GM23338 (cell line): ENCODE measurements at regions not wholly inside any gene's neighbourhood (a gene's known extent, or its start where the extent isn't known, plus 50 kb on each side); places are given as distances from the start of the nearest gene placed in this dataset.

Experiments used
- ATAC-seq: fragments of 200-7000 bp; cut with Tn5 transposase; 3 replicates; pipeline ENCODE4 v1.9.1; 2020
- DNase-seq: peaks from one replicate; pipeline ENCODE4 v3.0.0-alpha.2; 2015; ENCODE audit warnings: low spot score
- H2AFZ ChIP-seq: fragments of 200-600 bp; sonication (generic); 2 replicates; pipeline ENCODE4 v1.8.0; 2016; ENCODE audit warnings: antibody characterized with exemption, mild to moderate bottlenecking, moderate library complexity
- H3F3A ChIP-seq: fragments of 200-600 bp; sonication (generic); replicated peaks from 2 replicates; pipeline ENCODE4 v1.8.0; 2017; ENCODE audit warnings: antibody characterized with exemption, mixed run types, low read depth
- H3K27ac ChIP-seq: fragments of 200-600 bp; sonication (generic); 2 replicates; pipeline ENCODE4 v1.6.1; 2016; ENCODE audit warnings: low read depth
- H3K27me3 ChIP-seq: fragments of 200-600 bp; sonication (generic); 2 replicates; pipeline ENCODE4 v1.8.0; 2016; ENCODE audit warnings: mild to moderate bottlenecking, mixed run types, moderate library complexity; ENCODE audit not compliant: insufficient read depth
- H3K36me3 ChIP-seq: fragments of 200-600 bp; sonication (generic); 2 replicates; pipeline ENCODE4 v1.8.0; 2016; ENCODE audit warnings: mild to moderate bottlenecking; ENCODE audit not compliant: insufficient read depth
- H3K4me1 ChIP-seq: fragments of 200-600 bp; sonication (generic); 2 replicates; pipeline ENCODE4 v1.8.0; 2016; ENCODE audit warnings: mild to moderate bottlenecking, moderate library complexity; ENCODE audit not compliant: insufficient read depth
- H3K4me2 ChIP-seq: fragments of 200-600 bp; sonication (generic); 2 replicates; pipeline ENCODE4 v1.7.1; 2017; ENCODE audit warnings: mixed run types
- H3K4me3 ChIP-seq: fragments of 200-600 bp; sonication (generic); 2 replicates; pipeline ENCODE4 v1.6.1; 2016; ENCODE audit warnings: mixed run types
- H3K79me2 ChIP-seq: fragments of 200-600 bp; sonication (generic); replicated peaks from 2 replicates; pipeline ENCODE4 v1.8.0; 2017; ENCODE audit warnings: mild to moderate bottlenecking; ENCODE audit not compliant: insufficient read depth
- H3K9me2 ChIP-seq: fragments of 200-600 bp; sonication (generic); 2 replicates; pipeline ENCODE4 v1.8.0; 2017; ENCODE audit not compliant: insufficient read depth
- H4K20me1 ChIP-seq: fragments of 200-600 bp; sonication (generic); replicated peaks from 2 replicates; pipeline ENCODE4 v1.8.0; 2017; ENCODE audit warnings: mild to moderate bottlenecking; ENCODE audit not compliant: insufficient read depth
- H3K27ac Mint-ChIP-seq: 2 replicates; pipeline ENCODE4 v1.8.0; 2020; ENCODE audit warnings: inconsistent platforms, mild to moderate bottlenecking, moderate library complexity, mixed read lengths
- H3K27me3 Mint-ChIP-seq: 3 replicates; pipeline ENCODE4 v1.8.0; 2022; ENCODE audit warnings: low read depth, mild to moderate bottlenecking, moderate library complexity, mixed read lengths, inconsistent platforms; ENCODE audit not compliant: insufficient read depth, poor library complexity
- H3K36me3 Mint-ChIP-seq: 3 replicates; pipeline ENCODE4 v1.8.0; 2021; ENCODE audit warnings: low read depth, mild to moderate bottlenecking, inconsistent platforms, moderate library complexity, mixed read lengths
- H3K4me1 Mint-ChIP-seq: 3 replicates; pipeline ENCODE4 v1.8.0; 2020; ENCODE audit warnings: mild to moderate bottlenecking, inconsistent platforms, mixed read lengths
- H3K4me3 Mint-ChIP-seq: 3 replicates; pipeline ENCODE4 v1.8.0; 2021; ENCODE audit warnings: moderate library complexity, mild to moderate bottlenecking, inconsistent platforms, mixed read lengths
- H3K9me3 Mint-ChIP-seq: 3 replicates; pipeline ENCODE4 v1.8.0; 2020; ENCODE audit warnings: moderate library complexity, mild to moderate bottlenecking, inconsistent platforms, mixed read lengths
- EZH2 ChIP-seq: fragments of 200-600 bp; sonication (generic); IDR thresholded peaks from one replicate; pipeline ENCODE4 v1.8.0; 2017; ENCODE audit warnings: antibody characterized with exemption, mild to moderate bottlenecking, low read depth; ENCODE audit not compliant: unreplicated experiment
- EZH2phosphoT487 ChIP-seq: fragments of 200-600 bp; sonication (generic); IDR thresholded peaks from one replicate; pipeline ENCODE4 v1.8.1; 2018; ENCODE audit warnings: antibody characterized with exemption; ENCODE audit not compliant: unreplicated experiment
- POLR2AphosphoS5 ChIP-seq: IDR thresholded peaks from 2 replicates; pipeline ENCODE4 v1.6.1; 2016; ENCODE audit warnings: antibody characterized with exemption, low read depth
- REST ChIP-seq: IDR thresholded peaks from one replicate; pipeline ENCODE4 v1.6.1; 2018; ENCODE audit warnings: antibody characterized with exemption; ENCODE audit not compliant: unreplicated experiment
- STAT1 ChIP-seq: IDR thresholded peaks from one replicate; pipeline ENCODE4 v1.6.1; 2016; ENCODE audit warnings: antibody characterized with exemption; ENCODE audit not compliant: unreplicated experiment
- ZNF114 ChIP-seq: fragments of 250-450 bp; sonication (Bioruptor Pico); IDR thresholded peaks from 2 replicates; pipeline ENCODE4 v1.5.0; 2020; ENCODE audit warnings: mild to moderate bottlenecking, moderate library complexity
- ZNF331 ChIP-seq: fragments of 250-450 bp; sonication (Bioruptor Pico); IDR thresholded peaks from 2 replicates; pipeline ENCODE4 v1.5.0; 2020; ENCODE audit warnings: low read depth, mild to moderate bottlenecking, moderate library complexity
- TF ChIP-seq, protein P1 (sequence below): fragments of 250-450 bp; sonication (Bioruptor Pico); IDR thresholded peaks from 2 replicates; pipeline ENCODE4 v1.5.0; 2020; ENCODE audit warnings: mild to moderate bottlenecking, moderate library complexity
- TF ChIP-seq, protein P2 (sequence below), 2 experiments: fragments of 200-600 bp in 1 of 2; sonication (generic) in 1 of 2; conservative IDR thresholded peaks; 2 replicates each; pipeline versions ENCODE4 v1.5.1 to v1.6.1; 2016 to 2017; ENCODE audit warnings: antibody characterized with exemption in 2 of 2, low read depth in 2 of 2, mild to moderate bottlenecking in 2 of 2, moderate library complexity in 1 of 2

- Mint-ChIP-seq H3K9me3 (peaks cover 36% of the 10 kb centered on the region), H3K4me3 (no peak overlapping the region), H3K4me1 (peaks cover 8% of the 10 kb centered on the region), H3K36me3 (peaks cover 33% of the 10 kb centered on the region), H3K27ac (no peak overlapping the region), H3K27me3 (peaks cover 3% of the 10 kb centered on the region)
- Histone ChIP-seq H3K9me2 (0 out of 2 replicates have a peak, but pooled peaks cover 6% of the 10 kb centered on the region), H3K27me3 (no peaks in the 10 kb centered on the region), H3K4me2 (no peak overlapping the region), H3K36me3 (no peaks in the 10 kb centered on the region), H4K20me1 (no peaks in the 10 kb centered on the region), H3K4me3 (no peak overlapping the region), H2AFZ (no peak overlapping the region), H3F3A (no peaks in the 10 kb centered on the region), H3K4me1 (no peaks in the 10 kb centered on the region; the same call in 1 of the 2 replicates), H3K79me2 (no peaks in the 10 kb centered on the region), H3K27ac (no peak overlapping the region)
- ATAC-seq (no peak), DNase-seq (no peak)
- TF ChIP-seq, protein P1, sequence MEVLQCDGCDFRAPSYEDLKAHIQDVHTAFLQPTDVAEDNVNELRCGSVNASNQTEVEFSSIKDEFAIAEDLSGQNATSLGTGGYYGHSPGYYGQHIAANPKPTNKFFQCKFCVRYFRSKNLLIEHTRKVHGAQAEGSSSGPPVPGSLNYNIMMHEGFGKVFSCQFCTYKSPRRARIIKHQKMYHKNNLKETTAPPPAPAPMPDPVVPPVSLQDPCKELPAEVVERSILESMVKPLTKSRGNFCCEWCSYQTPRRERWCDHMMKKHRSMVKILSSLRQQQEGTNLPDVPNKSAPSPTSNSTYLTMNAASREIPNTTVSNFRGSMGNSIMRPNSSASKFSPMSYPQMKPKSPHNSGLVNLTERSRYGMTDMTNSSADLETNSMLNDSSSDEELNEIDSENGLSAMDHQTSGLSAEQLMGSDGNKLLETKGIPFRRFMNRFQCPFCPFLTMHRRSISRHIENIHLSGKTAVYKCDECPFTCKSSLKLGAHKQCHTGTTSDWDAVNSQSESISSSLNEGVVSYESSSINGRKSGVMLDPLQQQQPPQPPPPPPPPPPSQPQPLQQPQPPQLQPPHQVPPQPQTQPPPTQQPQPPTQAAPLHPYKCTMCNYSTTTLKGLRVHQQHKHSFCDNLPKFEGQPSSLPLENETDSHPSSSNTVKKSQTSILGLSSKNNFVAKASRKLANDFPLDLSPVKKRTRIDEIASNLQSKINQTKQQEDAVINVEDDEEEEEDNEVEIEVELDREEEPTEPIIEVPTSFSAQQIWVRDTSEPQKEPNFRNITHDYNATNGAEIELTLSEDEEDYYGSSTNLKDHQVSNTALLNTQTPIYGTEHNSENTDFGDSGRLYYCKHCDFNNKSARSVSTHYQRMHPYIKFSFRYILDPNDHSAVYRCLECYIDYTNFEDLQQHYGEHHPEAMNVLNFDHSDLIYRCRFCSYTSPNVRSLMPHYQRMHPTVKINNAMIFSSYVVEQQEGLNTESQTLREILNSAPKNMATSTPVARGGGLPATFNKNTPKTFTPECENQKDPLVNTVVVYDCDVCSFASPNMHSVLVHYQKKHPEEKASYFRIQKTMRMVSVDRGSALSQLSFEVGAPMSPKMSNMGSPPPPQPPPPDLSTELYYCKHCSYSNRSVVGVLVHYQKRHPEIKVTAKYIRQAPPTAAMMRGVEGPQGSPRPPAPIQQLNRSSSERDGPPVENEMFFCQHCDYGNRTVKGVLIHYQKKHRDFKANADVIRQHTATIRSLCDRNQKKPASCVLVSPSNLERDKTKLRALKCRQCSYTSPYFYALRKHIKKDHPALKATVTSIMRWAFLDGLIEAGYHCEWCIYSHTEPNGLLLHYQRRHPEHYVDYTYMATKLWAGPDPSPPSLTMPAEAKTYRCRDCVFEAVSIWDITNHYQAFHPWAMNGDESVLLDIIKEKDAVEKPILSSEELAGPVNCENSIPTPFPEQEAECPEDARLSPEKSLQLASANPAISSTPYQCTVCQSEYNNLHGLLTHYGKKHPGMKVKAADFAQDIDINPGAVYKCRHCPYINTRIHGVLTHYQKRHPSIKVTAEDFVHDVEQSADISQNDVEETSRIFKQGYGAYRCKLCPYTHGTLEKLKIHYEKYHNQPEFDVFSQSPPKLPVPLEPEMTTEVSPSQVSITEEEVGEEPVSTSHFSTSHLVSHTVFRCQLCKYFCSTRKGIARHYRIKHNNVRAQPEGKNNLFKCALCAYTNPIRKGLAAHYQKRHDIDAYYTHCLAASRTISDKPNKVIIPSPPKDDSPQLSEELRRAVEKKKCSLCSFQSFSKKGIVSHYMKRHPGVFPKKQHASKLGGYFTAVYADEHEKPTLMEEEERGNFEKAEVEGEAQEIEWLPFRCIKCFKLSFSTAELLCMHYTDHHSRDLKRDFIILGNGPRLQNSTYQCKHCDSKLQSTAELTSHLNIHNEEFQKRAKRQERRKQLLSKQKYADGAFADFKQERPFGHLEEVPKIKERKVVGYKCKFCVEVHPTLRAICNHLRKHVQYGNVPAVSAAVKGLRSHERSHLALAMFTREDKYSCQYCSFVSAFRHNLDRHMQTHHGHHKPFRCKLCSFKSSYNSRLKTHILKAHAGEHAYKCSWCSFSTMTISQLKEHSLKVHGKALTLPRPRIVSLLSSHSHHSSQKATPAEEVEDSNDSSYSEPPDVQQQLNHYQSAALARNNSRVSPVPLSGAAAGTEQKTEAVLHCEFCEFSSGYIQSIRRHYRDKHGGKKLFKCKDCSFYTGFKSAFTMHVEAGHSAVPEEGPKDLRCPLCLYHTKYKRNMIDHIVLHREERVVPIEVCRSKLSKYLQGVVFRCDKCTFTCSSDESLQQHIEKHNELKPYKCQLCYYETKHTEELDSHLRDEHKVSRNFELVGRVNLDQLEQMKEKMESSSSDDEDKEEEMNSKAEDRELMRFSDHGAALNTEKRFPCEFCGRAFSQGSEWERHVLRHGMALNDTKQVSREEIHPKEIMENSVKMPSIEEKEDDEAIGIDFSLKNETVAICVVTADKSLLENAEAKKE (CRISPR knock-in tag), result no peak
- no peak for TF ChIP-seq STAT1
- TF ChIP-seq, protein P2, sequence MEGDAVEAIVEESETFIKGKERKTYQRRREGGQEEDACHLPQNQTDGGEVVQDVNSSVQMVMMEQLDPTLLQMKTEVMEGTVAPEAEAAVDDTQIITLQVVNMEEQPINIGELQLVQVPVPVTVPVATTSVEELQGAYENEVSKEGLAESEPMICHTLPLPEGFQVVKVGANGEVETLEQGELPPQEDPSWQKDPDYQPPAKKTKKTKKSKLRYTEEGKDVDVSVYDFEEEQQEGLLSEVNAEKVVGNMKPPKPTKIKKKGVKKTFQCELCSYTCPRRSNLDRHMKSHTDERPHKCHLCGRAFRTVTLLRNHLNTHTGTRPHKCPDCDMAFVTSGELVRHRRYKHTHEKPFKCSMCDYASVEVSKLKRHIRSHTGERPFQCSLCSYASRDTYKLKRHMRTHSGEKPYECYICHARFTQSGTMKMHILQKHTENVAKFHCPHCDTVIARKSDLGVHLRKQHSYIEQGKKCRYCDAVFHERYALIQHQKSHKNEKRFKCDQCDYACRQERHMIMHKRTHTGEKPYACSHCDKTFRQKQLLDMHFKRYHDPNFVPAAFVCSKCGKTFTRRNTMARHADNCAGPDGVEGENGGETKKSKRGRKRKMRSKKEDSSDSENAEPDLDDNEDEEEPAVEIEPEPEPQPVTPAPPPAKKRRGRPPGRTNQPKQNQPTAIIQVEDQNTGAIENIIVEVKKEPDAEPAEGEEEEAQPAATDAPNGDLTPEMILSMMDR (conservative IDR thresholded peaks at IDR 0.05; ENCODE audit: low read depth in 2 of 2), result no peak
- TF ChIP-seq ZNF331, result no peak
- TF ChIP-seq REST, result no peak
- no peak for TF ChIP-seq ZNF114
- no peak for TF ChIP-seq EZH2phosphoT487
- TF ChIP-seq EZH2, result no peak
- TF ChIP-seq POLR2AphosphoS5, result no peak
Measured at GRCh38 chr7:85685901-85686300, 499.0 kb upstream of the SEMA3D start.
